HEK293 (cell line): ENCODE measurements at regions not wholly inside any gene's neighbourhood (a gene's known extent, or its start where the extent isn't known, plus 50 kb on each side); places are given as distances from the start of the nearest gene placed in this dataset.

Experiments used
- CTCF ChIA-PET: fragments of 350-600 bp; formaldehyde crosslinking; extraction: SDS; loops from one replicate; lab custom pipeline; 2021; ENCODE audit warnings: antibody characterized with exemption; lab: Yijun Ruan, JAX
- POLR2A ChIA-PET: fragments of 300-600 bp; formaldehyde crosslinking; extraction: SDS; loops from one replicate; lab custom pipeline; 2020; ENCODE audit warnings: antibody characterized with exemption, inconsistent platforms; lab: Yijun Ruan, JAX
- H3K27ac ChIP-seq: fragments of 200-500 bp; sonication (Bioruptor generic); 2 replicates; pipeline ENCODE4 v1.5.1; 2014; ENCODE audit warnings: low read depth, low read length, control low read depth, inconsistent platforms; ENCODE audit errors: extremely low read depth
- H3K36me3 ChIP-seq, 2 experiments: fragments of 200-500 bp in 1 of 2; sonication (Bioruptor generic) in 1 of 2; 1 replicate in 1 of 2; 2 replicates in 1 of 2; pipeline ENCODE4 v1.5.1; 2014 to 2017; ENCODE audit warnings: inconsistent platforms in 2 of 2, low read length in 2 of 2; ENCODE audit not compliant: control insufficient read depth in 2 of 2, insufficient read depth in 1 of 2
- H3K4me1 ChIP-seq: fragments of 200-500 bp; sonication (Bioruptor generic); 2 replicates; pipeline ENCODE4 v1.5.1; 2014; ENCODE audit warnings: mild to moderate bottlenecking, low read length, inconsistent platforms; ENCODE audit not compliant: control insufficient read depth, insufficient read depth
- H3K4me3 ChIP-seq: 2 replicates; pipeline ENCODE4 v1.5.1; 2011; ENCODE audit warnings: low read depth, mild to moderate bottlenecking, control low read depth, low read length, moderate library complexity
- H3K9me3 ChIP-seq: fragments of 200-500 bp; sonication (Bioruptor generic); 2 replicates; pipeline ENCODE4 v1.5.1; 2014; ENCODE audit warnings: low read depth, low read length, inconsistent platforms; ENCODE audit not compliant: control insufficient read depth, insufficient read depth
- EGR2 ChIP-seq: fragments of 450-650 bp; formaldehyde crosslinking; IDR thresholded peaks from 2 replicates; pipeline ENCODE4 v1.5.1; 2016; ENCODE audit warnings: low read depth, missing biosample characterization, missing genetic modification characterization
- HIC1 ChIP-seq: fragments of 450-650 bp; formaldehyde crosslinking; IDR thresholded peaks from 2 replicates; pipeline ENCODE4 v1.5.1; 2016; ENCODE audit warnings: missing biosample characterization, missing genetic modification characterization
- INSM2 ChIP-seq: fragments of 450-650 bp; formaldehyde crosslinking; IDR thresholded peaks from 2 replicates; pipeline ENCODE4 v1.5.1; 2016; ENCODE audit warnings: missing biosample characterization, missing genetic modification characterization
- KLF10 ChIP-seq: fragments of 450-650 bp; IDR thresholded peaks from 2 replicates; pipeline ENCODE4 v1.5.1; 2018; ENCODE audit warnings: missing biosample characterization, mild to moderate bottlenecking, missing genetic modification characterization
- OVOL3 ChIP-seq: fragments of 450-650 bp; formaldehyde crosslinking; IDR thresholded peaks from 2 replicates; pipeline ENCODE4 v1.5.1; 2016; ENCODE audit warnings: missing biosample characterization, missing genetic modification characterization
- SALL2 ChIP-seq: fragments of 450-650 bp; formaldehyde crosslinking; IDR thresholded peaks from 2 replicates; pipeline ENCODE4 v1.5.0; 2017; ENCODE audit warnings: missing biosample characterization, mild to moderate bottlenecking, missing genetic modification characterization, borderline replicate concordance
- ZBTB48 ChIP-seq: fragments of 450-650 bp; formaldehyde crosslinking; IDR thresholded peaks from 2 replicates; pipeline ENCODE4 v1.5.1; 2016; ENCODE audit warnings: missing biosample characterization, missing genetic modification characterization
- ZFP37 ChIP-seq: fragments of 450-650 bp; formaldehyde crosslinking; IDR thresholded peaks from 2 replicates; pipeline ENCODE4 v1.5.1; 2016; ENCODE audit warnings: missing biosample characterization, missing genetic modification characterization
- ZFP69B ChIP-seq: fragments of 450-650 bp; formaldehyde crosslinking; IDR thresholded peaks from 2 replicates; pipeline ENCODE4 v1.5.1; 2016; ENCODE audit warnings: missing biosample characterization, missing genetic modification characterization
- ZNF133 ChIP-seq: fragments of 450-650 bp; formaldehyde crosslinking; IDR thresholded peaks from 2 replicates; pipeline ENCODE4 v1.5.1; 2016; ENCODE audit warnings: missing biosample characterization, missing genetic modification characterization
- ZNF140 ChIP-seq: fragments of 450-650 bp; formaldehyde crosslinking; IDR thresholded peaks from 2 replicates; pipeline ENCODE4 v1.5.1; 2016; ENCODE audit warnings: missing biosample characterization, missing genetic modification characterization
- ZNF16 ChIP-seq: fragments of 450-650 bp; formaldehyde crosslinking; IDR thresholded peaks from 2 replicates; pipeline ENCODE4 v1.5.1; 2016; ENCODE audit warnings: low read depth, missing biosample characterization, missing genetic modification characterization
- ZNF202 ChIP-seq: fragments of 450-650 bp; formaldehyde crosslinking; IDR thresholded peaks from 2 replicates; pipeline ENCODE4 v1.5.1; 2016; ENCODE audit warnings: missing biosample characterization, missing genetic modification characterization, borderline replicate concordance
- ZNF221 ChIP-seq: fragments of 450-650 bp; formaldehyde crosslinking; IDR thresholded peaks from 2 replicates; pipeline ENCODE4 v1.5.1; 2017; ENCODE audit warnings: missing biosample characterization, missing genetic modification characterization, borderline replicate concordance
- ZNF24 ChIP-seq: fragments of 450-650 bp; formaldehyde crosslinking; IDR thresholded peaks from 2 replicates; pipeline ENCODE4 v1.5.1; 2016; ENCODE audit warnings: missing biosample characterization, missing genetic modification characterization
- ZNF473 ChIP-seq: fragments of 450-650 bp; formaldehyde crosslinking; IDR thresholded peaks from 2 replicates; pipeline ENCODE4 v1.5.1; 2017; ENCODE audit warnings: missing biosample characterization, missing genetic modification characterization
- ZNF48 ChIP-seq: fragments of 450-650 bp; formaldehyde crosslinking; IDR thresholded peaks from 2 replicates; pipeline ENCODE4 v1.5.1; 2016; ENCODE audit warnings: missing biosample characterization, missing genetic modification characterization
- ZNF548 ChIP-seq: fragments of 450-650 bp; formaldehyde crosslinking; IDR thresholded peaks from 2 replicates; pipeline ENCODE4 v1.5.1; 2016; ENCODE audit warnings: missing biosample characterization, missing genetic modification characterization
- ZNF596 ChIP-seq: fragments of 450-650 bp; IDR thresholded peaks from 2 replicates; pipeline ENCODE4 v1.5.0; 2018; ENCODE audit warnings: missing biosample characterization, mild to moderate bottlenecking, missing genetic modification characterization, moderate library complexity
- ZNF600 ChIP-seq: fragments of 450-650 bp; formaldehyde crosslinking; IDR thresholded peaks from 2 replicates; pipeline ENCODE4 v1.5.1; 2016; ENCODE audit warnings: missing biosample characterization, missing genetic modification characterization
- ZNF624 ChIP-seq: fragments of 450-650 bp; formaldehyde crosslinking; IDR thresholded peaks from 2 replicates; pipeline ENCODE4 v1.5.1; 2017; ENCODE audit warnings: missing biosample characterization, missing genetic modification characterization
- ZNF707 ChIP-seq: fragments of 450-650 bp; formaldehyde crosslinking; IDR thresholded peaks from 2 replicates; pipeline ENCODE4 v1.5.1; 2016; ENCODE audit warnings: missing biosample characterization, missing genetic modification characterization
- ZNF837 ChIP-seq: fragments of 450-650 bp; formaldehyde crosslinking; IDR thresholded peaks from 2 replicates; pipeline ENCODE4 v1.5.1; 2016; ENCODE audit warnings: missing biosample characterization, missing genetic modification characterization
- TF ChIP-seq, protein P1 (sequence below): fragments of 450-650 bp; formaldehyde crosslinking; IDR thresholded peaks from 2 replicates; pipeline ENCODE4; 2016; ENCODE audit warnings: missing biosample characterization, missing genetic modification characterization
- TF ChIP-seq, protein P2 (sequence below): fragments of 450-650 bp; formaldehyde crosslinking; IDR thresholded peaks from 2 replicates; pipeline ENCODE4 v1.5.1; 2016; ENCODE audit warnings: missing biosample characterization, missing genetic modification characterization, borderline replicate concordance

GRCh38 chr10:62885684-62886461 lies 69.7 kb upstream of the EGR2 start:
- H3K4me1 ChIP-seq = no peaks in the 10 kb centered on the region
- CTCF ChIA-PET = interaction anchor here (0.7 to 1.0 kb wide), 2 partner anchors 449 to 510 kb away, joined by 3 to 4 read pairs; no protein-coding TSS in a partner anchor
- no peak overlapping the region for H3K4me3 ChIP-seq
- POLR2A ChIA-PET = no interaction called here
- H3K9me3 ChIP-seq = no peaks in the 10 kb centered on the region
- no peaks in the 10 kb centered on the region for H3K36me3 ChIP-seq
- TF ChIP-seq ZNF596 (tag by site-specific recombination) (no peak), ZNF202 (tag by site-specific recombination) (no peak), ZFP69B (tag by site-specific recombination) (no peak), ZNF837 (tag by site-specific recombination) (no peak), ZNF48 (tag by site-specific recombination) (no peak), ZNF140 (tag by site-specific recombination) (no peak), OVOL3 (no peak), ZNF133 (tag by site-specific recombination) (no peak), ZNF221 (tag by site-specific recombination) (no peak), ZNF473 (tag by site-specific recombination) (no peak), HIC1 (tag by site-specific recombination) (no peak), ZNF16 (no peak)
- TF ChIP-seq, protein P1, sequence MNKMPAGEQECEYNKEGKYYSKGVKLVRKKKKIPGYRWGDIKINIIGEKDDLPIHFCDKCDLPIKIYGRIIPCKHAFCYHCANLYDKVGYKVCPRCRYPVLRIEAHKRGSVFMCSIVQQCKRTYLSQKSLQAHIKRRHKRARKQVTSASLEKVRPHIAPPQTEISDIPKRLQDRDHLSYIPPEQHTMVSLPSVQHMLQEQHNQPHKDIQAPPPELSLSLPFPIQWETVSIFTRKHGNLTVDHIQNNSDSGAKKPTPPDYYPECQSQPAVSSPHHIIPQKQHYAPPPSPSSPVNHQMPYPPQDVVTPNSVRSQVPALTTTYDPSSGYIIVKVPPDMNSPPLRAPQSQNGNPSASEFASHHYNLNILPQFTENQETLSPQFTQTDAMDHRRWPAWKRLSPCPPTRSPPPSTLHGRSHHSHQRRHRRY (tag by site-specific recombination) = no peak
- no peak overlapping the region for H3K27ac ChIP-seq

- no peaks in the 10 kb centered on the region for H3K9me3 ChIP-seq
- TF ChIP-seq ZNF548 (tag by site-specific recombination) = no peak
- TF ChIP-seq, all 188 proteins: peak for 0
- ChIA-PET CTCF (no interaction called here), POLR2A (no interaction called here)
- no peak overlapping the region for H3K27ac ChIP-seq
- no peaks in the 10 kb centered on the region for H3K36me3 ChIP-seq
- H3K4me3 ChIP-seq = no peak overlapping the region
- no peaks in the 10 kb centered on the region for H3K4me1 ChIP-seq
These were observed 64.0 kb upstream of the EGR2 start for GRCh38 chr10:62880162-62880561.

DNA sequence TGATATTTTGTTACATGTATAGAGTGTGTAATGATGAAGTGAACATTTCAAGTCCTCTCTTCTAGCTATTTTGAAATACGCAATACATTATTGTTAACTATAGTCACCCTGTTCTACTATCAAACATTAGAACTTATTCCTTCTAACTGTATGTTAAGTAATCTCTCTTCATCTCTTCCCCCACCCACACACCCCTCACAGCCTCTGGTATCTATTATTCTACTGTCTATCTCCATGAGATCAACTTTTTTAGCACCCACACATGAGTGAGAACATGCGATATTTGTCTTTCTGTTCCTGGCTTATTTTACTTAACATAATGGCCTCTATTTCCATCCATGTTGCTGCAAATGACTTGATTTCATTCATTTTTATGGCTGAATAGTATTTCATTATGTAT lies 57.7 kb upstream of the EGR2 start:
- Histone ChIP-seq H3K27ac (no peak overlapping the region), H3K4me3 (no peak overlapping the region), H3K4me1 (no peaks in the 10 kb centered on the region), H3K9me3 (no peaks in the 10 kb centered on the region), H3K36me3 (no peaks in the 10 kb centered on the region)
- CTCF ChIA-PET = no interaction called here
- POLR2A ChIA-PET = no interaction called here
- TF ChIP-seq ZNF600 (tag by site-specific recombination) (no peak), SALL2 (tag by site-specific recombination) (no peak), INSM2 (tag by site-specific recombination) (no peak), ZNF624 (tag by site-specific recombination) (no peak), EGR2 (no peak), ZNF707 (no peak), ZNF24 (tag by site-specific recombination) (no peak), KLF10 (no peak), ZBTB48 (tag by site-specific recombination) (no peak), ZFP37 (tag by site-specific recombination) (no peak)
- TF ChIP-seq, protein P2, sequence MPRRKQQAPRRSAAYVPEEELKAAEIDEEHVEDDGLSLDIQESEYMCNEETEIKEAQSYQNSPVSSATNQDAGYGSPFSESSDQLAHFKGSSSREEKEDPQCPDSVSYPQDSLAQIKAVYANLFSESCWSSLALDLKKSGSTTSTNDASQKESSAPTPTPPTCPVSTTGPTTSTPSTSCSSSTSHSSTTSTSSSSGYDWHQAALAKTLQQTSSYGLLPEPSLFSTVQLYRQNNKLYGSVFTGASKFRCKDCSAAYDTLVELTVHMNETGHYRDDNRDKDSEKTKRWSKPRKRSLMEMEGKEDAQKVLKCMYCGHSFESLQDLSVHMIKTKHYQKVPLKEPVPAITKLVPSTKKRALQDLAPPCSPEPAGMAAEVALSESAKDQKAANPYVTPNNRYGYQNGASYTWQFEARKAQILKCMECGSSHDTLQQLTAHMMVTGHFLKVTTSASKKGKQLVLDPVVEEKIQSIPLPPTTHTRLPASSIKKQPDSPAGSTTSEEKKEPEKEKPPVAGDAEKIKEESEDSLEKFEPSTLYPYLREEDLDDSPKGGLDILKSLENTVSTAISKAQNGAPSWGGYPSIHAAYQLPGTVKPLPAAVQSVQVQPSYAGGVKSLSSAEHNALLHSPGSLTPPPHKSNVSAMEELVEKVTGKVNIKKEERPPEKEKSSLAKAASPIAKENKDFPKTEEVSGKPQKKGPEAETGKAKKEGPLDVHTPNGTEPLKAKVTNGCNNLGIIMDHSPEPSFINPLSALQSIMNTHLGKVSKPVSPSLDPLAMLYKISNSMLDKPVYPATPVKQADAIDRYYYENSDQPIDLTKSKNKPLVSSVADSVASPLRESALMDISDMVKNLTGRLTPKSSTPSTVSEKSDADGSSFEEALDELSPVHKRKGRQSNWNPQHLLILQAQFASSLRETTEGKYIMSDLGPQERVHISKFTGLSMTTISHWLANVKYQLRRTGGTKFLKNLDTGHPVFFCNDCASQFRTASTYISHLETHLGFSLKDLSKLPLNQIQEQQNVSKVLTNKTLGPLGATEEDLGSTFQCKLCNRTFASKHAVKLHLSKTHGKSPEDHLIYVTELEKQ (tag by site-specific recombination) = no peak
